ENCODE measurements at regions not wholly inside any gene's neighbourhood (a gene's known extent, or its start where the extent isn't known, plus 50 kb on each side); places are given as distances from the start of the nearest gene placed in this dataset.

GRCh38 chr4:157701695-157701994 is 471.2 kb downstream of the GASK1B start:
- Histone ChIP-seq H3K9me3 (ENCODE audit: control insufficient read depth in 4 of 4, low read length in 3 of 4) (no peaks in the 10 kb centered on the region), H3K4me3 (ENCODE audit: low read depth in 1 of 3, low read length in 3 of 3) (no peak overlapping the region), H3K27me3 (ENCODE audit: control insufficient read depth in 4 of 4, insufficient read depth in 4 of 4, low read length in 3 of 4) (no peaks in the 10 kb centered on the region), H3K4me1 (ENCODE audit: control insufficient read depth in 4 of 4, insufficient read depth in 4 of 4, low read length in 3 of 4) (no peaks in the 10 kb centered on the region), H3K9ac (ENCODE audit: low read depth in 1 of 2, low read length in 2 of 2) (no peak overlapping the region), H3K27ac (ENCODE audit: low read depth in 1 of 2, low read length in 2 of 2) (no peak overlapping the region), H3K36me3 (ENCODE audit: control insufficient read depth in 4 of 4, insufficient read depth in 3 of 4, low read depth in 1 of 4, low read length in 3 of 4) (no peaks in the 10 kb centered on the region)
- TF ChIP-seq REST (IDR thresholded peaks at IDR 0.05) (no peak), ATF3 (IDR thresholded peaks at IDR 0.05) (no peak), FOXA1 (IDR thresholded peaks at IDR 0.05) (no peak), MAX (IDR thresholded peaks at IDR 0.05) (no peak), JUND (IDR thresholded peaks at IDR 0.05) (no peak), ZBTB33 (IDR thresholded peaks at IDR 0.05) (no peak)
- WGBS = 70% methylated on average over 3 of the region's 3 CpGs
- no peak for DNase-seq (ENCODE audit: low spot score)

- DNase-seq (ENCODE audit: low spot score) = no peak
- no peak overlapping the region for H3K4me3 ChIP-seq (ENCODE audit: low read depth in 1 of 3, low read length in 3 of 3)
- H3K36me3 ChIP-seq (ENCODE audit: control insufficient read depth in 4 of 4, insufficient read depth in 3 of 4, low read depth in 1 of 4, low read length in 3 of 4) = no peaks in the 10 kb centered on the region
- WGBS = 69% methylated on average over 3 of the region's 3 CpGs
- H3K9ac ChIP-seq (ENCODE audit: low read depth in 1 of 2, low read length in 2 of 2) = no peak overlapping the region
- H3K27me3 ChIP-seq (ENCODE audit: control insufficient read depth in 4 of 4, insufficient read depth in 4 of 4, low read length in 3 of 4) = no peaks in the 10 kb centered on the region
- no peak for TF ChIP-seq EGR1 (IDR thresholded peaks at IDR 0.05; ENCODE audit: low read depth in 2 of 2)
- no peak for TF ChIP-seq HNF4A (conservative IDR thresholded peaks at IDR 0.05)
- no peak for TF ChIP-seq CTCF (IDR thresholded peaks at IDR 0.05; ENCODE audit: low read depth, low read length, missing input control)
- no peak for TF ChIP-seq HNF4G (IDR thresholded peaks at IDR 0.05)
- TF ChIP-seq TAF1 (conservative IDR thresholded peaks at IDR 0.05) = no peak
- TF ChIP-seq FOXA1 (IDR thresholded peaks at IDR 0.05) = no peak
- TF ChIP-seq JUND (IDR thresholded peaks at IDR 0.05) = no peak
- no peak for TF ChIP-seq SP1 (IDR thresholded peaks at IDR 0.05)
- H3K4me1 ChIP-seq (ENCODE audit: control insufficient read depth in 4 of 4, insufficient read depth in 4 of 4, low read length in 3 of 4) = no peaks in the 10 kb centered on the region
- H3K9me3 ChIP-seq (ENCODE audit: control insufficient read depth in 4 of 4, low read length in 3 of 4) = no peaks in the 10 kb centered on the region
- no peak overlapping the region for H3K27ac ChIP-seq (ENCODE audit: low read depth in 1 of 2, low read length in 2 of 2)
Measured at GRCh38 chr4:157700898-157701694, 471.7 kb downstream of the GASK1B start.
